ENCODE measurements at regions not wholly inside any gene's neighbourhood (a gene's known extent, or its start where the extent isn't known, plus 50 kb on each side); places are given as distances from the start of the nearest gene placed in this dataset.

DNA sequence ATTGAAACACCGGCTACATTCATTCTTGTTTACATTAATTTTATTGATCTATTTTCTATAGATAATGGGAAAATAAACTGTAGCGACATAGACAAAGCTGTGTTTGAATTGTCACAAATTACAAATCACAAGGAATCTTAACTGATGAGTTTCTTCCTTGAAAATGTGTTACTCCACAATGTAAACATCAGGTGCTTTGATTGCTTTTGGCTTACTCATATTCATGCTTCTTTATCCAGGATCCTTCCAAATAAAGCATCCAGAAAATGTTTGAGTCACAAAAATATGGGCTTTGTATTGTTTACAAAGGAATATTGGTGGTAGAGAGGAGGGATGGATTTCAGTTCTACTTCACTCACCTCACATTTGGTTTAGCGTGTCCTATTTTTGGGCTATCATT lies 64.0 kb downstream of the BMP2 start:
- no peak for TF ChIP-seq REST (IDR thresholded peaks at IDR 0.05)
- TF ChIP-seq, protein P1, sequence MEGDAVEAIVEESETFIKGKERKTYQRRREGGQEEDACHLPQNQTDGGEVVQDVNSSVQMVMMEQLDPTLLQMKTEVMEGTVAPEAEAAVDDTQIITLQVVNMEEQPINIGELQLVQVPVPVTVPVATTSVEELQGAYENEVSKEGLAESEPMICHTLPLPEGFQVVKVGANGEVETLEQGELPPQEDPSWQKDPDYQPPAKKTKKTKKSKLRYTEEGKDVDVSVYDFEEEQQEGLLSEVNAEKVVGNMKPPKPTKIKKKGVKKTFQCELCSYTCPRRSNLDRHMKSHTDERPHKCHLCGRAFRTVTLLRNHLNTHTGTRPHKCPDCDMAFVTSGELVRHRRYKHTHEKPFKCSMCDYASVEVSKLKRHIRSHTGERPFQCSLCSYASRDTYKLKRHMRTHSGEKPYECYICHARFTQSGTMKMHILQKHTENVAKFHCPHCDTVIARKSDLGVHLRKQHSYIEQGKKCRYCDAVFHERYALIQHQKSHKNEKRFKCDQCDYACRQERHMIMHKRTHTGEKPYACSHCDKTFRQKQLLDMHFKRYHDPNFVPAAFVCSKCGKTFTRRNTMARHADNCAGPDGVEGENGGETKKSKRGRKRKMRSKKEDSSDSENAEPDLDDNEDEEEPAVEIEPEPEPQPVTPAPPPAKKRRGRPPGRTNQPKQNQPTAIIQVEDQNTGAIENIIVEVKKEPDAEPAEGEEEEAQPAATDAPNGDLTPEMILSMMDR (IDR thresholded peaks at IDR 0.05; ENCODE audit: low read depth, low read length, missing input control): no peak
- TF ChIP-seq YY1 (IDR thresholded peaks at IDR 0.05): no peak
- no peak for TF ChIP-seq SP1 (IDR thresholded peaks at IDR 0.05)
- no peak for TF ChIP-seq JUND (IDR thresholded peaks at IDR 0.05)
- no peak for TF ChIP-seq MAX (IDR thresholded peaks at IDR 0.05)
- TF ChIP-seq, protein P2, sequence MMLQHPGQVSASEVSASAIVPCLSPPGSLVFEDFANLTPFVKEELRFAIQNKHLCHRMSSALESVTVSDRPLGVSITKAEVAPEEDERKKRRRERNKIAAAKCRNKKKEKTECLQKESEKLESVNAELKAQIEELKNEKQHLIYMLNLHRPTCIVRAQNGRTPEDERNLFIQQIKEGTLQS (IDR thresholded peaks at IDR 0.05): no peak
- no peak for TF ChIP-seq RXRA (IDR thresholded peaks at IDR 0.05)
- TF ChIP-seq EGR1 (IDR thresholded peaks at IDR 0.05; ENCODE audit: low read depth in 2 of 2): no peak
- no peak for TF ChIP-seq GABPA (IDR thresholded peaks at IDR 0.05 in 1 of 2, conservative IDR thresholded peaks at IDR 0.05 in 1 of 2)
- TF ChIP-seq RAD21 (IDR thresholded peaks at IDR 0.05): no peak
- no peak for TF ChIP-seq FOXA1 (IDR thresholded peaks at IDR 0.05)
- no peak for TF ChIP-seq TAF1 (conservative IDR thresholded peaks at IDR 0.05)

Data from liver (tissue), 3 donors.